Mesothelial cell of epicardium (in vitro differentiated cells): ENCODE measurements at regions not wholly inside any gene's neighbourhood (a gene's known extent, or its start where the extent isn't known, plus 50 kb on each side); places are given as distances from the start of the nearest gene placed in this dataset.

Experiments used
- DNase-seq, 2 experiments: peaks; one replicate each; pipeline ENCODE4 v3.0.0; 2021; ENCODE audit warnings: low spot score in 2 of 2; ENCODE audit not compliant: unreplicated experiment in 2 of 2
- H3K27ac Mint-ChIP-seq: 2 replicates; pipeline ENCODE4 v1.8.0; 2021; ENCODE audit warnings: mixed read lengths
- H3K27me3 Mint-ChIP-seq: 2 replicates; pipeline ENCODE4 v1.8.0; 2021; ENCODE audit warnings: low read depth, mixed read lengths
- H3K36me3 Mint-ChIP-seq: 2 replicates; pipeline ENCODE4 v1.8.0; 2021; ENCODE audit warnings: mixed read lengths
- H3K4me1 Mint-ChIP-seq: 2 replicates; pipeline ENCODE4 v1.8.0; 2021; ENCODE audit warnings: mixed read lengths
- H3K4me3 Mint-ChIP-seq: 2 replicates; pipeline ENCODE4 v1.8.0; 2021; ENCODE audit warnings: mild to moderate bottlenecking, moderate library complexity, mixed read lengths
- H3K9me3 Mint-ChIP-seq: 2 replicates; pipeline ENCODE4 v1.8.0; 2021; ENCODE audit warnings: mixed read lengths
- CTCF ChIP-seq: fragments of 200-600 bp; sonication (generic); IDR thresholded peaks from one replicate; pipeline ENCODE4 v1.5.0; 2021; ENCODE audit warnings: antibody characterized with exemption; ENCODE audit not compliant: unreplicated experiment

GRCh38 chr11:92286709-92287108 lies 62.1 kb downstream of the FAT3 start:
- Mint-ChIP-seq H3K36me3 (no peaks in the 10 kb centered on the region), H3K9me3 (no peaks in the 10 kb centered on the region), H3K27me3 (no peaks in the 10 kb centered on the region), H3K4me1 (peaks cover 11% of the 10 kb centered on the region), H3K27ac (no peak overlapping the region), H3K4me3 (no peak overlapping the region)
- no peak for TF ChIP-seq CTCF
- no peak for DNase-seq

GRCh38 chr11:92295175-92296137 lies 70.8 kb downstream of the FAT3 start:
- Mint-ChIP-seq H3K27ac (no peak overlapping the region), H3K4me3 (no peak overlapping the region), H3K9me3 (peaks cover 3% of the 10 kb centered on the region), H3K27me3 (no peaks in the 10 kb centered on the region), H3K4me1 (peaks cover 50% of the 10 kb centered on the region), H3K36me3 (no peaks in the 10 kb centered on the region)
- no peak for TF ChIP-seq CTCF
- no peak for DNase-seq

GRCh38 chr11:92296138-92296515 lies 71.5 kb downstream of the FAT3 start:
- no peak overlapping the region for H3K27ac Mint-ChIP-seq
- H3K4me1 Mint-ChIP-seq, result peaks cover 56% of the 10 kb centered on the region
- H3K9me3 Mint-ChIP-seq, result peaks cover 3% of the 10 kb centered on the region
- DNase-seq, result no peak
- TF ChIP-seq CTCF, result no peak
- H3K27me3 Mint-ChIP-seq, result no peaks in the 10 kb centered on the region
- no peak overlapping the region for H3K4me3 Mint-ChIP-seq
- no peaks in the 10 kb centered on the region for H3K36me3 Mint-ChIP-seq

- no peak overlapping the region for H3K4me3 Mint-ChIP-seq
These were observed 73.2 kb downstream of the FAT3 start for GRCh38 chr11:92297567-92298553.

More at GRCh38 chr11:92297567-92298553, 73.2 kb downstream of the FAT3 start:
- Mint-ChIP-seq H3K27ac (peak overlapping the region; percentile 4), H3K27me3 (no peaks in the 10 kb centered on the region), H3K36me3 (no peaks in the 10 kb centered on the region), H3K4me1 (peaks cover 60% of the 10 kb centered on the region), H3K9me3 (peaks cover 3% of the 10 kb centered on the region)
- DNase-seq, result no peak
- no peak for TF ChIP-seq CTCF
